Endodermal cell (in vitro differentiated cells): ENCODE measurements at regions not wholly inside any gene's neighbourhood (a gene's known extent, or its start where the extent isn't known, plus 50 kb on each side); places are given as distances from the start of the nearest gene placed in this dataset.

Experiments
- DNase-seq: peaks from one replicate; pipeline ENCODE4 v3.0.0-alpha.2; 2017
- H3K27ac ChIP-seq: 2 replicates; pipeline ENCODE4 v1.5.1; 2013; ENCODE audit warnings: mild to moderate bottlenecking, low read depth, low read length, moderate library complexity
- H3K27me3 ChIP-seq: 2 replicates; pipeline ENCODE4 v1.6.1; 2013; ENCODE audit warnings: mild to moderate bottlenecking, low read length, moderate library complexity; ENCODE audit not compliant: insufficient read depth, control insufficient read depth, poor library complexity, severe bottlenecking
- H3K36me3 ChIP-seq: 2 replicates; pipeline ENCODE4 v1.7.0; 2013; ENCODE audit warnings: mild to moderate bottlenecking, low read length, moderate library complexity; ENCODE audit not compliant: control insufficient read depth, insufficient read depth
- H3K4me1 ChIP-seq: one replicate; pipeline ENCODE4 v1.7.0; 2013; ENCODE audit warnings: low read length; ENCODE audit not compliant: control insufficient read depth, insufficient read depth
- H3K4me3 ChIP-seq: 2 replicates; pipeline ENCODE4 v1.5.1; 2013; ENCODE audit warnings: mild to moderate bottlenecking, low read length, moderate library complexity
- H3K9ac ChIP-seq: 2 replicates; pipeline ENCODE4 v1.6.1; 2013; ENCODE audit warnings: mild to moderate bottlenecking, low read length, moderate library complexity; ENCODE audit not compliant: poor library complexity, severe bottlenecking; ENCODE audit errors: extremely low read depth
- H3K9me3 ChIP-seq: 2 replicates; pipeline ENCODE4 v1.6.1; 2013; ENCODE audit warnings: mild to moderate bottlenecking, low read length, moderate library complexity; ENCODE audit not compliant: control insufficient read depth
- H3K27ac Mint-ChIP-seq: 2 replicates; pipeline ENCODE4 v1.8.0; 2020; ENCODE audit warnings: mixed read lengths
- H3K27me3 Mint-ChIP-seq: 2 replicates; pipeline ENCODE4 v1.8.0; 2021; ENCODE audit warnings: mild to moderate bottlenecking, mixed read lengths; ENCODE audit not compliant: insufficient read depth
- H3K36me3 Mint-ChIP-seq: 2 replicates; pipeline ENCODE4 v1.8.0; 2020; ENCODE audit warnings: low read depth, mixed read lengths
- H3K4me1 Mint-ChIP-seq: 2 replicates; pipeline ENCODE4 v1.8.0; 2020; ENCODE audit warnings: mixed read lengths
- H3K4me3 Mint-ChIP-seq: 2 replicates; pipeline ENCODE4 v1.8.0; 2020; ENCODE audit warnings: mild to moderate bottlenecking, moderate library complexity, mixed read lengths
- H3K9me3 Mint-ChIP-seq: 2 replicates; pipeline ENCODE4 v1.8.0; 2020; ENCODE audit warnings: mild to moderate bottlenecking, mixed read lengths
- CTCF ChIP-seq: fragments of 200-600 bp; sonication (generic); conservative IDR thresholded peaks from 2 replicates; pipeline ENCODE4 v1.5.0; 2021; ENCODE audit warnings: antibody characterized with exemption, mild to moderate bottlenecking
- WGBS, 2 experiments: methylation state at CpG; one replicate each; pipeline versions ENCODE4 v1.1.5 to v1.1.7; 2013; ENCODE audit warnings: missing lambda C conversion rate in 2 of 2, mixed read lengths in 1 of 2; ENCODE audit not compliant: insufficient coverage in 1 of 2, insufficient read length in 1 of 2; 5-methylcytosine and 5-hydroxymethylcytosine counted together

GRCh38 chr18:10127729-10128128, 213.9 kb downstream of the VAPA start:
- no peak for TF ChIP-seq CTCF
- Mint-ChIP-seq H3K4me3 (no peak overlapping the region), H3K36me3 (no peaks in the 10 kb centered on the region), H3K27ac (no peak overlapping the region), H3K9me3 (no peaks in the 10 kb centered on the region), H3K4me1 (peaks cover 15% of the 10 kb centered on the region), H3K27me3 (peaks cover 4% of the 10 kb centered on the region)
- H3K36me3 ChIP-seq = no peaks in the 10 kb centered on the region
- 65 to 76% methylated on average over 3 to 5 of the region's 5 CpGs for WGBS, 2 experiments
- H3K4me3 ChIP-seq = no peak overlapping the region
- H3K9ac ChIP-seq = no peak overlapping the region
- no peak overlapping the region for H3K27ac ChIP-seq
- no peaks in the 10 kb centered on the region for H3K9me3 ChIP-seq
- no peaks in the 10 kb centered on the region for H3K27me3 ChIP-seq
- peaks cover 2% of the 10 kb centered on the region for H3K4me1 ChIP-seq
- DNase-seq = no peak

- no peak overlapping the region for H3K27ac Mint-ChIP-seq
- no peaks in the 10 kb centered on the region for H3K9me3 Mint-ChIP-seq
- no peak overlapping the region for H3K4me3 Mint-ChIP-seq
- no peaks in the 10 kb centered on the region for H3K9me3 ChIP-seq
- no peak overlapping the region for H3K27ac ChIP-seq
- H3K27me3 Mint-ChIP-seq = peaks cover 6% of the 10 kb centered on the region
- 89% methylated on average over 6 to 8 of the region's 8 CpGs for WGBS, 2 experiments
- peaks cover 2% of the 10 kb centered on the region for H3K4me1 ChIP-seq
- no peak for TF ChIP-seq CTCF
- H3K36me3 ChIP-seq = no peaks in the 10 kb centered on the region
- H3K27me3 ChIP-seq = no peaks in the 10 kb centered on the region
- no peak overlapping the region for H3K4me3 ChIP-seq
- no peaks in the 10 kb centered on the region for H3K36me3 Mint-ChIP-seq
- no peak overlapping the region for H3K9ac ChIP-seq
- no peak for DNase-seq
- peaks cover 21% of the 10 kb centered on the region for H3K4me1 Mint-ChIP-seq
Observed at GRCh38 chr18:10128921-10129501, 215.2 kb downstream of the VAPA start.

DNA sequence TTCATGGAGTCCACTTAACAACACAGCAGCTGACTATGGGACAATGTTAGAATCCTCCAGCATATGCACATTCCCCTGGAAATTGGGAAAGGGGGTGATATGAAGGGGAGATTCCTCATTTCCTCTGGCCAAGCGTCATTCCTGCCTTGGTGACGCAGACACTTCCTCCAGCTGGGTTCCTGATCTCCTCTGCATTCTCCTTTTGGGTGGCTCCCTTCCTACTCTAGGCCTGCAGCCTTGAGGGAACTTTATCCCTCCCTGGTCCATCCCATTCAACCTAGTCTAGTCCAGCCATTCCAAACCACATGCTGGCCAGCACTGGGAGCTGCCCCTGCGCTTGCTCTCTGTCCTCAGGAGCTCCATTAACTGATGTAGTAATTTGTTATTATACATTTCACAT, 216.8 kb downstream of the VAPA start:
- H3K27me3 ChIP-seq = no peaks in the 10 kb centered on the region
- Mint-ChIP-seq H3K4me1 (peaks cover 24% of the 10 kb centered on the region), H3K27ac (no peak overlapping the region), H3K4me3 (no peak overlapping the region), H3K9me3 (no peaks in the 10 kb centered on the region), H3K27me3 (peaks cover 6% of the 10 kb centered on the region), H3K36me3 (no peaks in the 10 kb centered on the region)
- H3K4me3 ChIP-seq = no peak overlapping the region
- peaks cover 2% of the 10 kb centered on the region for H3K4me1 ChIP-seq
- no peak for DNase-seq
- no peaks in the 10 kb centered on the region for H3K36me3 ChIP-seq
- H3K27ac ChIP-seq = no peak overlapping the region
- no peak overlapping the region for H3K9ac ChIP-seq
- TF ChIP-seq CTCF = no peak
- no peaks in the 10 kb centered on the region for H3K9me3 ChIP-seq
- WGBS, 2 experiments = 97 to 100% methylated on average over 3 of the region's 3 CpGs
